CD4-positive, alpha-beta T cell treated with Interleukin-17A for 1 hour (primary cell): ENCODE measurements at regions not wholly inside any gene's neighbourhood (a gene's known extent, or its start where the extent isn't known, plus 50 kb on each side); places are given as distances from the start of the nearest gene placed in this dataset.

Experiments used
- DNase-seq: peaks from one replicate; pipeline ENCODE4 v3.0.0-alpha.2; 2020

GRCh38 chrY:14139521-14139920, 83.5 kb downstream of the VCY1B start:
- DNase-seq: no peak

DNA sequence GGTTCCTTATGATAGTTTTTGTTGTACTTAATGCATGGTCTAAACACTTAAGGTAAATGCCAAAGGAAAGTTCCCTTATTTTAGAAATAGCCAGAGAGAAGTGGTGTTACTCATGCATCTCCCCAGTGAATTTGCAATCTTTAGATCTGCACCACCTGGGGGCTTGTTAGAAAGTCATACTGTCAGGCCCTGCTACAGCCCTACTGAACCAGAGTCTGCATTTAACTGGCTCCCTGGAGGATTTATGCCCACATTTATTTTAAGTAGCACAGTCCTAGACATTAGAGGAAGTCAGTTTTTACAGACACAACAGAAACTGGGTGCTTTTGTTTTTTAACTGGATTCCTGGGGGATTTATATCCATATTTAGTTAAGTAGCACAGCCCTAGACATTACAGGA, 89.6 kb downstream of the VCY1B start:
- DNase-seq: no peak

DNA sequence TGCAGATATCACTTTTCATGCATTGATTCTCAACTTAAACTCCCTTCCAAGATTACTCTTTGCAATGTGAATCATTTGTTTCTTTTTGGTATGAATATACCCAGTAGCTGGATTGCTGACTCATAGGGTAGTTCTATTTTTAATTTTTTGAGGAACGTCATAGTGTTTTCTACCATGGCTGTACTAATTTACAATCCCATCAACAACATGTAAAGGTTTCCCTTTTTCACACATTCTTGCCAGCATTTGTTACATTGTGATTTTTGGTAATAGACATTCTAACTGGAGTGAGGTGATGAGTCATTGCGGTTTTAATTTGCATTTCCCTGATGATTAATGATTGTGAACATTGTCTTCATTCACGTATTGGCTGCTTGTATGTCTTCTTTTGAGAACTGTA, 126.7 kb downstream of the VCY1B start:
- no peak for DNase-seq

DNA sequence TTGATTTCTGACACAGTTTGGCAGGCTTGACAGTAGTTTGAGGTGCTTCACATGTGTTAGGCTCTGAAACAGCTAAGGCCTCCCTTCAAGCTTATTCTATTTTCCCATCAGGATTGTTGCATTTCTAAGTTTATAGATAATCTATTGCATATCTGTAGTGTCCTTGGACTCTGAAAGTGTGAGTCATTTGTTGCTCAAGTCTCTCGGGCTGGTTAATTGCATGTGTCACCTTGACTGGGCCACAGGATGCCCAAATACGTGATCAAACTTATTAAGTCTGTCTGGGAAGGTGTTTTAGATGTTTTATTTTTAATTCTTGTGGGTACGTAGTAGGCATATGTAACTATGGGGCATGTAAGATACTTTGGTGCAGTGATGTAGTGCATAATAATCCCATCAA, 166.0 kb downstream of the VCY1B start:
- no peak for DNase-seq

- no peak for DNase-seq
These were observed 175.7 kb downstream of the VCY1B start for GRCh38 chrY:14231703-14232102.

DNA sequence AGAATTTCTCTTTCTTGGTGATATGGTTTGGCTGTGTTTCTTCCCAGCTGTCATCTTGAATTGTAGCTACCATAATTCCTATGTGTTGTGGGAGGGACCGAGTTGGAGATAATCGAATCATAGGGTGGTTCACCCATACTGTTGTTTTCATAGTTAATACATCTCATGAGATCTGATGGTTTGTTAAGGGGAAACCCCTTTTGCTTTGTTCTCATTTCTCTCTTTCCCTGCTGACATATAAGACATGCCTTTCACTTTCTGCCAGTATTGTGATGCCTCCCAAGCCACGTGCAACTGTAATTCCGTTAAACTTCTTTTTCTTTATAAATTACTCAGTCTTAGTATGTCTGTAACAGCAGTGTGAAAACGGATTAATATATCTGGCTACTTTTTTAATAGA, 179.0 kb downstream of the VCY1B start:
- no peak for DNase-seq

DNA sequence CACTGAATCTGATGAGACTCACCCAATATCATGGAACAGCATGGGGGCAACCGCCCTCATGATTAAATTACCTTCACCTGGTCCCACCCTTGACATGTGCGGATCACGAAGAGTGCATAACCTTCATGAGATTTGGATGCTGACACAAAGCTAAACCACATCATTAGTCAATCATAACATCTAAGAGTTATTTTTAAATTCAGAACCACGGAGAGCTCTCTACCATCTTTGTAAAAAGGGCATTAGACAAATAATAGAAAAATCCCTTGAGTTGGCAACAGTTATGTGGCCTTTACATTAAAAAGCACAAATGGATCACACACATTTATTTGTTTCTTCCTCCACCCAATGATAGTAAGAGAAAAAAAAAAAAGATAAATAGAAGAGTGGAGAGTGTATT, 182.2 kb downstream of the VCY1B start:
- DNase-seq: no peak

- DNase-seq: no peak
These were observed 190.9 kb downstream of the VCY1B start for GRCh38 chrY:14246948-14247347.

GRCh38 chrY:14248878-14249576, 193.0 kb downstream of the VCY1B start:
- DNase-seq: no peak

DNA sequence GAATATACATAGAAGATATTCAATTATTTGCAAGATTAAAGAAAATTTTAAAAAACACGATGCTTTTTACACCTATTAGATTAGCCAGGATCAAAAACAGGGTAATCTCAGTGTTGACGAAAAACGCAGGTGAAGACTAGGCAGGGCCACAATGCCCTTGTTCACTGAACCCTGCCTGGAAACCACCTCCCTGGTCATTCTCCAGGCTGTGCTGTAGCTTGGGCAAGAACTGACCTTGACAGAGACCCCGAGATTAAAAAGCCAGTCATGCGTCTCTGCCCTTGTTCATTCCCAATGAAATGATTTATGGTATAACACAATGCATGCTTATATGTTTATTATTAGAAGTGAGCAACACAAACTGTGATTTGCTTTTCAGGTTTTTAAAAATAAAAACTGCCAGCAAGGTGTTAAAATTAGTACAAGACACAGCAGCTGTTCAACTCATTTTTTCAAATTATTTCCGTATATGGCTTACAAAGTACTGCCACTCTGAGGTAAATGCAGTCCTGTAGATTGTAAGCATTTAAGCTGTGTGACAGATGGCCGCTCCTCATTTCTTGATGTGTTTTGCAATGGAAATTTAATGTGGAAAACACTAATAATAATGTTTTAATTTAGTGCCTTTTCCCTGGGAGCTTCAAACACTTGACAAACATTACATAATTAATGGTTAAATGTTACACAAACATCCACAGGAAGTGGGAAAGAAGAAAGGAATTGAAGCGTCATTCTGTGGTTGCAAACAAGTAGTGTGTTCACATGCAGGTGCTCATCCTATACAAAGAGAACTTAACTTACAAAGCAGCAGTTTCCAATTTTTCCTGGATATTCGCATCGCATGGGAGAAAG, 200.2 kb downstream of the VCY1B start:
- peak; percentile 54 for DNase-seq

- DNase-seq: no peak
These were observed 200.8 kb downstream of the VCY1B start for GRCh38 chrY:14256817-14257168.

DNA sequence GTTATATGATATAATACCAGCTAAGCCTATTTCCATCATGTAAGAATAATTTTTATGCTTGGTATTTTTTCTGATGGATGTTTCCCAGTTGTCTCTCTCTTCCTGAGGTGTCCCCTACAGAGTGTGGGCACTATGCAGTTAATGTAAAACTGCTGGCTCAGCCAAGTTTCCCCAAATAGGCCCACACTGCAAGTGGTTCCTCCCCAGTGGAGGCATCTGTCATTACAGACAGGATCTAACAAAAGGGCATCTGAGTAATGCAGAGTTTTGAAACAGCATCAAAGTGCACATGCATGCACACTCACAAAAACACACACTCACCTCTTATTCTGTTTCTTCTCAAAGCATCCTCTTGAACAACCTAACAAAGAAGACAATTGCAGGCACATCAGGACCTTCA, 221.0 kb downstream of the VCY1B start:
- no peak for DNase-seq

- no peak for DNase-seq
These were observed 233.5 kb upstream of the NLGN4Y start for GRCh38 chrY:14290656-14291375.

DNA sequence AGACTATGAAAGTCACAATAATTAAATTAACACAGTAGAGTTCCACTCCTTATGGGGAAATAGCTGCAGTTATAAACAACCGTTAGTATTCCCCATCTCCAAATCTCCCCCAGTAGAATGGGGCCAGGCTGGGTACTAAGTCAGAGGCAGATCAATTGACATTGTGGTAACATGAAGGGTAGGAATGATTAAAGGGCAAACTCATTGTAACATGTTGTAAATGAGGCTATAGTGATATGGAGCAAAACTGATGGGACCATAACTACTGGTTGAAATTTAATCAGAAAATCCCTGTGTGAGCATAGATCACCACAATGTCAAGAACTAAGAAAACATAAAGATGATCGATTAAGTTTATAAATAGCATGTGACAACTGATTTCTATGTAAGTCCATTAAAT, 231.9 kb upstream of the NLGN4Y start:
- no peak for DNase-seq

DNA sequence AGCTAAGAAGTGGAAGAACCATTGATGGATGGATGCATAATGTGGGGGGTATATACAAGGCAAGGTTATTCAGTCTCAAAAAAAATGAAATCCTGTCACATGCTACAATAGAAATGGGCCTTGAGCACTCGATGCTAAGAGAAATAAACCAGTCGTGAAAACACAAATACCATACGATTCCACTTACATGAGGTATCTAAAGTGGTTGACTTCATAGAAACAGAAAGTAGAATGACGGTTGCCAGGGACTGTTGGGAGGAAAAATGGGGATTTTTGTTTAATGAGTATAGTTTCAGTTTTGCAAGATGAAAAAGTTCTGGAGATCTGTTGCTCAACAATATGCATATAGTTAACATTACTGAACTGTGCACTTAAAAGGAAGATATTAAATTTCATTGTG, 223.6 kb upstream of the NLGN4Y start:
- DNase-seq: peak; percentile 23

DNA sequence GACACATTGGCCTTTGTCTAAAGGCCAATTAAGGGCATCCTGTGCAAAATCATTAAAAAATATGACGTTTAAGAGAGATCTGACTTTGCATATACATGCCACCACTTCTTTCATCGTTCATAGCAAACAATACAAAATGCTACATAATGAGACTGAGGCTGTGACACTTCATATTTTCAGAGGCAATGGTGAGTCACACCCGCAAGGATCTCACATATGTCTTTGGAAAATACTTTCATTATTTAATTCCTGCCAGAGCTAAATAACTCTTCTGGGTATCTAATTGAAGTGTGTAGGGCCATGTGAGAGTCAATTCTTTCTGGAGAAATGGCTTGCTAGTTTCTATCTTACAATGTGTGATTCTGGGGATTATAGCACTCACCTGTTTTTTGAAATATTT, 222.8 kb upstream of the NLGN4Y start:
- no peak for DNase-seq

DNA sequence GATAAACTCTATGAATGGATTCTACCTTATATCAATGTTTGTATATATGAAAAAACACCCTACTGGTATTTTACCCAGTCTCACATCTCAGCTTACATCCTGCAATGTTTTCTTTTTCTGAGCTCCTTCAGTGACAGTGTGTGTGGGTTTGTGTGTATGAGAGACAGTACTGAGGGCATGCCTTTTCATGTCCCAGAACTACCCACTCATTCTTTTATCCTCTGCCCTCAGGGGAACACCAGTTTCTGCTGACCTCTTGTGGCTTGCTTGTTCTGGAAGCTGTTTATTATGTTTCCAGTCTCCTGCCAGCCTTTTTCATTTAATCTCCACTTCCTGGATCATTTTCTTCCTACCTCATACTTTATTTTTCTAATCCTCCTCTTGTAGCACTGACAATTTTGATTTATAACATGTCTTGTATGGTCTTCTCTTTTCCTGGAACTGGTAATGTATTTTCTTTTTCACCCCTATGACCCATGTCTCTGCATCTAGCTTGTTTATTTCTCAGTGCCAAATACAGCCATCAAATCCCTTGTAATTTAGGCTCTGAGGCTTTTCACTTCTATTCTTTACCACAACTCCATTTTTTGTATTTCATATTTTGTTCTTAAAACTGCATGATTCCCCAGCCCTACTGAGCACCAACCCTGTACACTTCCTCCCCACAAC, 195.5 kb upstream of the NLGN4Y start:
- DNase-seq: peak; percentile 26

- no peak for DNase-seq
These were observed 194.0 kb upstream of the NLGN4Y start for GRCh38 chrY:14330362-14330761.

GRCh38 chrY:14339524-14339923, 184.8 kb upstream of the NLGN4Y start:
- no peak for DNase-seq

GRCh38 chrY:14340459-14341143, 183.7 kb upstream of the NLGN4Y start:
- peak; percentile 86 for DNase-seq

DNA sequence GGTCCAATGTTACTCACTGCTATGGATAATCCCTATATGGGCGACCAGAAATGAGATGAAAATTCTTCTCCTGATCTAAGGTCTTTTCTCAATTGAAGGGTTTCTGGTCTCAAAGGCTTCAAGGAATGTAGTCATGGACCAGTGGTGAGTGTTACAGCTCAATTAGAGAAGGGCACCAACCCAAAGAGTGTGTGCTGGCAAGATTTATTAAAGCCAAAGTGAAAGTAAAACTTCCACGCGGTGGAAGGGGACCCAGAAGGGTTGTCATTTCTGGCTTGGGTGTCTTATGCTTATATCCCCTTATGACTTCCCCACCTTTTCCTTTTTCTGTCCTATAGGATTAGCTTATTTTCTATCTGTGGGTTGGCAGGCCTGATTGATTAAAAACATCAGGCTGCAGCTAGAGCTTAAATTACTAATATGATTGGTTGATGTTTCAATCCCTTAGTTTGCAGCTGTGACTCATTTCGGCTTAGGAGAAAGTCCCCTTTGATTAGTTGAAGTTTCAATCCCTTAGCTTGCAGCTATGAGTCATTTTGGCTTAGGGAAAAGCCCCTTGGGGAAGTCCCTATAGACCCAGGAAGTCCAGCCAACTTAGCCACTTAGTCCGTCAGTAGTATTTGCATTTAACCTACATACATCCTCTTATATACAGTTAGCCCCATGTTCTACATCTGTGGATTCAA, 179.5 kb upstream of the NLGN4Y start:
- DNase-seq: peak; percentile 83

GRCh38 chrY:14351590-14351989, 172.7 kb upstream of the NLGN4Y start:
- DNase-seq: no peak
